Gastrocnemius medialis (tissue), 4 donors: ENCODE measurements at regions not wholly inside any gene's neighbourhood (a gene's known extent, or its start where the extent isn't known, plus 50 kb on each side); places are given as distances from the start of the nearest gene placed in this dataset.

ENCODE experiments used
- CTCF ChIP-seq, 5 experiments: fragments of 450-650 bp in 3 of 5; fragments of 200-600 bp in 2 of 5; sonication (generic) in 2 of 5; IDR thresholded peaks in 4 of 5; conservative IDR thresholded peaks in 1 of 5; 1 replicate in 4 of 5; 2 replicates in 1 of 5; pipeline ENCODE4 v1.5.1; 2016 to 2019; ENCODE audit warnings: antibody characterized with exemption in 5 of 5, mild to moderate bottlenecking in 3 of 5, moderate library complexity in 3 of 5
- POLR2A ChIP-seq, 2 donors: fragments of 450-650 bp; IDR thresholded peaks; one replicate each; pipeline ENCODE4 v1.6.1; 2017; ENCODE audit warnings: antibody characterized with exemption in 2 of 2, mild to moderate bottlenecking in 2 of 2, moderate library complexity in 2 of 2

GRCh38 chr11:119547511-119547910 is 124.5 kb upstream of the THY1 start:
- TF ChIP-seq CTCF (IDR thresholded peaks at IDR 0.05 in 4 of 5, conservative IDR thresholded peaks at IDR 0.05 in 1 of 5) (no peak), POLR2A (IDR thresholded peaks at IDR 0.05) (no peak)
